ENCODE measurements at regions not wholly inside any gene's neighbourhood (a gene's known extent, or its start where the extent isn't known, plus 50 kb on each side); places are given as distances from the start of the nearest gene placed in this dataset.

- H3T11ph ChIP-seq (ENCODE audit: low read length) = no peak overlapping the region
- no peaks in the 10 kb centered on the region for H3K79me1 ChIP-seq (ENCODE audit: insufficient read depth, low read depth, low read length, poor library complexity, severe bottlenecking)
- no peak overlapping the region for H3K23ac ChIP-seq (ENCODE audit: insufficient read length, low read depth, low read length)
- no peaks in the 10 kb centered on the region for H3K79me2 ChIP-seq (ENCODE audit: insufficient read depth, low read length)
- TF ChIP-seq CTCF (conservative IDR thresholded peaks at IDR 0.05) = no peak
- DNase-seq = no peak
- H4K20me1 ChIP-seq (ENCODE audit: control insufficient read depth, insufficient read depth, insufficient read length) = no peaks in the 10 kb centered on the region
- no peak overlapping the region for H3K4me3 Mint-ChIP-seq
- no peaks in the 10 kb centered on the region for H3K27me3 Mint-ChIP-seq (ENCODE audit: low read depth)
- no peak overlapping the region for H3K27ac ChIP-seq (ENCODE audit: insufficient read length, low read depth, low read length)
- H2BK20ac ChIP-seq (ENCODE audit: low read depth, low read length, poor library complexity, severe bottlenecking) = no peak overlapping the region
- H3K9me3 ChIP-seq (ENCODE audit: control insufficient read depth, low read depth, low read length) = no peaks in the 10 kb centered on the region
- no peaks in the 10 kb centered on the region for H3K36me3 Mint-ChIP-seq (ENCODE audit: insufficient read depth in 1 of 3, low read depth in 3 of 3)
- H2BK15ac ChIP-seq (ENCODE audit: low read depth, low read length) = no peak overlapping the region
- H2AFZ ChIP-seq (ENCODE audit: low read length) = no peak overlapping the region
- no peak overlapping the region for H2BK5ac ChIP-seq (ENCODE audit: insufficient read length, low read length)
- H3K56ac ChIP-seq (ENCODE audit: insufficient read length, low read depth, low read length) = no peak overlapping the region
- no peak overlapping the region for H3K18ac ChIP-seq (ENCODE audit: insufficient read length, low read depth, low read length)
- no peak overlapping the region for H3K9ac ChIP-seq (ENCODE audit: extremely low read depth, insufficient read length, low read length)
- no peak overlapping the region for H3K4ac ChIP-seq (ENCODE audit: low read depth, low read length)
- no peak overlapping the region for H4K8ac ChIP-seq (replicated peaks; ENCODE audit: insufficient read length, low read depth, low read length)
- H3K4me2 ChIP-seq (ENCODE audit: insufficient read depth, insufficient read length, low read length) = no peak overlapping the region
- no peak overlapping the region for H4K5ac ChIP-seq (ENCODE audit: insufficient read length, low read depth, low read length)
- no peaks in the 10 kb centered on the region for H3K4me1 Mint-ChIP-seq
- H4K91ac ChIP-seq (ENCODE audit: insufficient read length, low read depth, low read length) = no peak overlapping the region
- no peak overlapping the region for H2BK12ac ChIP-seq (ENCODE audit: insufficient read length, low read depth, low read length)
- no peak overlapping the region for H3K27ac Mint-ChIP-seq
- H3K14ac ChIP-seq (ENCODE audit: insufficient read depth, low read length) = no peak overlapping the region
- no peaks in the 10 kb centered on the region for H3K23me2 ChIP-seq (ENCODE audit: insufficient read length, low read depth, low read length, poor library complexity, severe bottlenecking)
- no peak overlapping the region for H2BK120ac ChIP-seq (ENCODE audit: low read depth, low read length, poor library complexity, severe bottlenecking)
- no peaks in the 10 kb centered on the region for H3K27me3 ChIP-seq (ENCODE audit: insufficient read depth, low read length)
- H3K4me1 ChIP-seq (ENCODE audit: insufficient read depth, low read length) = no peaks in the 10 kb centered on the region
- no peaks in the 10 kb centered on the region for H3K9me3 Mint-ChIP-seq
- no CpG with 5 or more reads among the region's 3 CpGs for WGBS (ENCODE audit: extremely low coverage, insufficient read length, low lambda C conversion rate)
- no peak overlapping the region for H2AK5ac ChIP-seq (ENCODE audit: insufficient read length, low read length)
Observed at GRCh38 chr5:38681029-38681706, 124.7 kb upstream of the LIFR start.

Measured in H9 (cell line).